ENCODE measurements at regions not wholly inside any gene's neighbourhood (a gene's known extent, or its start where the extent isn't known, plus 50 kb on each side); places are given as distances from the start of the nearest gene placed in this dataset.

- no peak for DNase-seq (ENCODE audit: low spot score in 2 of 2)
- Histone ChIP-seq H3K36me3 (no peaks in the 10 kb centered on the region), H3K9me3 (no peaks in the 10 kb centered on the region), H3K4me3 (no peak overlapping the region), H3K27ac (no peak overlapping the region), H3K4me1 (no peaks in the 10 kb centered on the region), H3K27me3 (no peaks in the 10 kb centered on the region)
- WGBS, 2 donors = 79 to 84% methylated on average over 2 of the region's 2 CpGs
- TF ChIP-seq CTCF (IDR thresholded peaks at IDR 0.05) (no peak), POLR2A (IDR thresholded peaks at IDR 0.05) (no peak), EP300 (IDR thresholded peaks at IDR 0.05) (no peak)
These were observed 484.3 kb upstream of the SEMA3A start for GRCh38 chr7:84678841-84679240.

DNA sequence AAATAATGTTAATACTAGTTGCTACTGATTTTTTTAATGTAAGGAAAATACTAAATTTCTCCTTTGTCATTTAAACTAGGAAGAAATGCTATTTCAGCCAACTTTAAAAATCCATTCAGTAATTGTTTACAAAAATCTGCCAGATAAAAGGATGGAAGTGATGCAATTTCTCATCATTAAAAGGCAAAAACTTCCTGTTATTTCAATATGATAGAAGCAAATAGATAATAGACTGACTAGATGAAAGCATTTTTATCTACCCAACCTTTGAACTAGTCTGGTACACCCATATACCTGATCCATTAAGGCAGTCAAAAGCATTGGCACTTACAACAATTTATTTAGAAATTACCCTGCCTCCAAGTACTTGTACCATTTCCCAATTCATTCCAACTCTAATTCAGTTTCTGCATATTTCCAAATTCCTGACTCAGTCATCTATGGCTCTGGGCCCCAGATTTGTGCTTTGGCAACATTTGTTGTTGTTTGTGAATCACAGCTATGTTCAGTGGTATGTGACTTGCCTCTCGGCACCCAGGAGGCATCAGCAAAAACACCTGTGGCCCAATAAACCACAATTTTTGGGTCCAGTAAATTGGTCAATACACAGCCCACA lies 482.6 kb upstream of the SEMA3A start:
- no peaks in the 10 kb centered on the region for H3K36me3 ChIP-seq
- TF ChIP-seq POLR2A (IDR thresholded peaks at IDR 0.05) (no peak), EP300 (IDR thresholded peaks at IDR 0.05) (no peak), CTCF (IDR thresholded peaks at IDR 0.05) (no peak)
- no peak overlapping the region for H3K27ac ChIP-seq
- 79% methylated on average over 1 of the region's 1 CpG for WGBS, 2 donors
- no peak for DNase-seq (ENCODE audit: low spot score in 2 of 2)
- no peaks in the 10 kb centered on the region for H3K27me3 ChIP-seq
- H3K4me3 ChIP-seq = no peak overlapping the region
- H3K4me1 ChIP-seq = no peaks in the 10 kb centered on the region
- no peaks in the 10 kb centered on the region for H3K9me3 ChIP-seq

DNA sequence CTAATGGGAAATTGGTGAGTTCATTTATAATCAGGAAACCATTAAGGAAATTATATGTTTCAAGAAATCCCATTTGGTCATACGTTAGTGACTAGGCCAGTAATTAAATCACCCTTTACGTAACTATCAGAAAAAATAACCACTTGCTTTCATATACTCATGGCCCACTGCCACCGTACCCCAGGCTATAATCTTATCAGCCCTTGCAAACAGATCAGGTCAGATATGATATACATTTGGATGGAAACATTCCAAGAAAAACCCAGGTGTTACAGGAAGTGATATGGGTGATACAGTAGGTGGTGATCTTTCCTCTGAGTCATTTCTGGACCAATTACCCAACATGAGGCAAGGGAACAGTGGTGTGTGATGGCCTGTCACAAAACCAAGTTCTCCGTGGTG lies 481.0 kb upstream of the SEMA3A start:
- H3K27ac ChIP-seq = no peak overlapping the region
- no peak overlapping the region for H3K4me3 ChIP-seq
- no peak for TF ChIP-seq POLR2A (IDR thresholded peaks at IDR 0.05)
- no peak for TF ChIP-seq CTCF (IDR thresholded peaks at IDR 0.05)
- no peak for TF ChIP-seq EP300 (IDR thresholded peaks at IDR 0.05)
- H3K27me3 ChIP-seq = no peaks in the 10 kb centered on the region
- H3K9me3 ChIP-seq = no peaks in the 10 kb centered on the region
- no peak for DNase-seq (ENCODE audit: low spot score in 2 of 2)
- no peaks in the 10 kb centered on the region for H3K4me1 ChIP-seq
- no peaks in the 10 kb centered on the region for H3K36me3 ChIP-seq
- WGBS, 2 donors = 88 to 92% methylated on average over 4 of the region's 4 CpGs

GRCh38 chr7:84674236-84674913 lies 479.8 kb upstream of the SEMA3A start:
- Histone ChIP-seq H3K9me3 (no peaks in the 10 kb centered on the region), H3K27ac (no peak overlapping the region), H3K36me3 (no peaks in the 10 kb centered on the region), H3K4me1 (no peaks in the 10 kb centered on the region), H3K27me3 (no peaks in the 10 kb centered on the region), H3K4me3 (no peak overlapping the region)
- DNase-seq (ENCODE audit: low spot score in 2 of 2) = no peak
- WGBS, 2 donors = 31 to 32% methylated on average over 2 of the region's 2 CpGs
- no peak for TF ChIP-seq POLR2A (IDR thresholded peaks at IDR 0.05)
- TF ChIP-seq CTCF (IDR thresholded peaks at IDR 0.05) = no peak
- no peak for TF ChIP-seq EP300 (IDR thresholded peaks at IDR 0.05)

DNA sequence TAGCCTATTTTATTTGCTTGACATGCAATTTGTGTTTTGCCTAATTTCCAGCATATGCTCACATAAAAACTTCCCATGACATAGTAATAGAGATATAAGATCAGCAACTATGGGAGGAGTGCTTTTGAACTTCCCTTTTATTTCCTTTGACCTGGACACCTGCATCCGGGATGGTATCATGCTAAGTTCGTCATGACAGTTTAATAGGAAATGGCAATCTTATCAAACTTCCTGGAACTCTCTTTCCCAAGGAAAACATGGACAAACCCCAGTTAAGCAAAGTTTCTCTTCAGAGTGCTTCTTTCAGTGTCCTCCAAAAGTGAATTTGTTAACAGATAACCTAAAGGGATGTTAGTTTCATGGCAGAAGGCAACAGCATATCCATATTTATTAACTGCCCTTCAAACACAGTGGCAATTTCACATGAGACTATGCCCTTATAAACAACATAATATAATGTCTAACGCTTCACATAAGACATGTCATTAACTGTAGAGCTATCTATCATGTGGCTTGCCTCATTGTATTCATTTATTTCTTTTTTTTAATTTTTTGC lies 474.7 kb upstream of the SEMA3A start:
- Histone ChIP-seq H3K4me3 (no peak overlapping the region), H3K27me3 (no peaks in the 10 kb centered on the region), H3K9me3 (no peaks in the 10 kb centered on the region), H3K27ac (no peak overlapping the region), H3K36me3 (no peaks in the 10 kb centered on the region), H3K4me1 (no peaks in the 10 kb centered on the region)
- DNase-seq (ENCODE audit: low spot score in 2 of 2) = no peak
- WGBS, 2 donors = 70 to 82% methylated on average over 3 of the region's 3 CpGs
- TF ChIP-seq POLR2A (IDR thresholded peaks at IDR 0.05) = no peak
- TF ChIP-seq EP300 (IDR thresholded peaks at IDR 0.05) = no peak
- TF ChIP-seq CTCF (IDR thresholded peaks at IDR 0.05) = no peak

All from tibial nerve (tissue), 4 donors.